GM19328 (cell line): ENCODE measurements at regions not wholly inside any gene's neighbourhood (a gene's known extent, or its start where the extent isn't known, plus 50 kb on each side); places are given as distances from the start of the nearest gene placed in this dataset.

Experiments
- ATAC-seq: cut with Tn5 transposase; IDR thresholded peaks from one replicate; pipeline ENCODE4 v1.9.1; 2021; ENCODE audit warnings: mild to moderate bottlenecking, moderate library complexity; ENCODE audit not compliant: unreplicated experiment

DNA sequence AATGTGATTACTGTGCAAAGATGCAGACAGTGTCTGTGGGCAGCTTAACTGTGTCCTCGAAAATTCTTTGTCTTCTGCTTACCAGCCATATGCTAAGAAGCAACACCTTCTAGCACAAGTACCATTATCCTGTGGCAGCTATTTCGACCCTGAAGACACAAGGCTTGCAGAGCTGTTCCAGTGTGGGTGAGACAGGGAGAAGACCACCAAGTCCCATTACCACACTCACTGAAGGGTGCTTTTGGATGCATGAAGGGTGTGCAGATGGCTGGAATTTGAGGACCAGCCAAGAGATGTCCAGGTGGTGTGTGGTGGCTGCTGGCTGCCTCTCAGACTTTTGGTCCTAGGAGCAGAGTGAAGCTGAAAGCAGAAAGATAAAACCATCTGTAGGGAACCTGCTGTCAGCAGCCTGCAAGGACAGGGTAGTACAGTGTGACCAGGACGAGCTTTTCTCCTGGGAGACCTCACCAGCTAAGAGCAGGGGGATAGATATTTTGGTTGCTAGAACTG is 161.8 kb downstream of the ICE1 start:
- no peak for ATAC-seq

DNA sequence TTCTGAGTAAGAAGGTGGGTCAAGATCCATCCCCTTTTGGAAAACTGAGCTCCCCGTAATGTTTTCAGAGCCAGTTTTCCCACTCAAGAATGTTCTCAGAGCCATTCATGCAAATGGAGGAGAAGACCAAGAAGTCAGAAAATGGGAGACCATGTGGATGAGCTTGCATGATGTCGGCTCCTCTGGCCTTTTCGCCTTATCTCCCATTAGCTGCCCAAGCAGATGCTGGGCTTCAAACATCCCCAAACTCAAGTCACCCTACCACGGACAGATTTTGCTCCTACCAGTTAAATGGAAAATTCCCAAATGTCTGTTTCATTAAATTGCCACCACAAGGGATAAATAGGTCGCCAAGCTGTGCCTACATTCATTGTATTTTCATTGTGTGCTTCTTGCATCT is 161.4 kb downstream of the ICE1 start:
- no peak for ATAC-seq

DNA sequence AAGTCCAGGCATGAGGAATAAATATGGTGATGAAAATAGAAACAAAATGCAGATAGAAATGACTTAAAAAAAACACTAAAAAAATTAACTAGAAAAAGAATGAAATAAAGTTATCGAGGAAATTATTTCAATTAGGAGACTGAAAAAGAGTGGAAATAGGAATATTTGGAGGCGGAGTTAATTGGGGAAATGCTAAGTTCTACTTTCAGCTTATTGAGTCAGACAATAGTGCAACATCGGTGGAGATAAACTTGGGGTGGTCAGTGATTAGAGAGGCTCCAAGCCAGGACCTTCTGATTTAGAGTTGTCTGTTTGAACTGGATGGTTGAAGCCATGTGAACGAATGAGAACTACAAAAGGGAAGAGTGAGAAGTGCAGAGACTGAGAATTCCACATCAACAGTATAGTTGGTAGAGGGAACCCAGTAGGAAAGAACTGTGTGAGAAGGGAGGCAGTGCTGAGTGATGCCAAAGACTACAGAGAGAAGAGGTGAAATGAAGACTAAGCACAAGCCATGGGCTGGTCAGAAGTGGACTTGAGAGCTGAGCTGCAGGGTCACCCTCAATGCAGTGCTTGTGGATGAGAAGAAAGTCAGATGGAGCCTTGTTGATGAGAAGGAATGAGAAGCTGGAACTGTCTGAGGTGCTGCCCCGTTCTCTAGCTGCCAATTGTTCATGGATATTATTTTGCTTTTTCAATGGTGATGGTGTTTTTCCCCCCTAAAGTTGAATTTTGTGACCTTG is 160.7 kb downstream of the ICE1 start:
- ATAC-seq, result no peak

DNA sequence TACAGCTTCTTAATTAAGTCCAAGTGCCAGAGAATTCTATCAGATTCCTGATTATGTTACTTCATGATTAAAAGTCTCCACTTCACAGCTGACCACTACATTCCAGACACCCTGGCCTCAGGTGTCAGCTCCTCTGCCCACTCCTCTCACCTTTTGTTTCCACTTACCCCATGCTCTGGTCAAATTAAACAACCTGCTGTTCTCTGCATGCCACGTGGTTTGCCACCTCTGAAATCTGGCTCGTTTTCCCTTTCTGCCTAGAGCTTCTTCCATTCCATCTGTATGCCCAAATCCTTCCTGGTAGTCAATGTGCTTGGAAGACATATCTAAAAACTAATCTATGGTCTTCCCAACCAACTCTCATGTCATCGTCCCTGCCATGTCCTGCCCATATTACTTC is 158.6 kb downstream of the ICE1 start:
- ATAC-seq, result no peak

DNA sequence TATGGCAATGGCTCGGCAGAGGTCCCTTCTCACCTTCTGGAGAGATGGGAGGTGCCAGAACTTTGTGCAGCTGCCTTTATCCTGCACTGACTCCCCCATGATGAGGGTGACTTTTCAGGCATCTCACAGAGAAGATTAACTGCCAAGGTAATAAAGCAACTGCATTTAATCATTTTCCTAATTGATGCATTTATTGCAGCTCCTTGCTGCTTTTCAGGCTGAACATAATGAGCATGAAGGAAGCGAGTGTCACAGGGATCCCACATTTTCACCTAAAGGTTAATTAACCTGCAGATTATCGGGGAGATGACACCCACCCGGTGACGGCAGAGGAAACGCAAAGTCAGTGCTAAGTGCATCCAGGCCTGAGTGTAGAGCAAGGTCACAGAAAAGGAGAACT is 154.3 kb downstream of the ICE1 start:
- no peak for ATAC-seq

DNA sequence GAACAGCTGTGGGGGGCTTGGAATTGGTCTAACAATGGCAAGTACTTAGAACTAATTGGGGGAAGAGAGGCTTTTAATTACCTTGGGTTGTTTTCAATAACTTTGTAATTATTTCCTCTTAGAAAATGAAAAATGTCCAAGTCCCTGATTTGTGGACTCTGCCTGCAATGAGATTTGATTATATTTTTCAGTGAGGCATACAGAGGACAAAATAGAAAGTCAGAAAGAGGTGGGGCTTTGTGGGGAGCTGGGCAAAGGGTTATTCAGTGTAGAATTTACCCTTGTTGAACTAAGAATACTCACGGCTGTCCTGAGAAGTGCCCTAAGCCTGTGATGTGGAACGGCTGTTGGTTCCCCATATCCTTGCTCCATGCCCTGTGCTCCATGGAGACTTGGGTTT is 153.0 kb downstream of the ICE1 start:
- ATAC-seq, result no peak

DNA sequence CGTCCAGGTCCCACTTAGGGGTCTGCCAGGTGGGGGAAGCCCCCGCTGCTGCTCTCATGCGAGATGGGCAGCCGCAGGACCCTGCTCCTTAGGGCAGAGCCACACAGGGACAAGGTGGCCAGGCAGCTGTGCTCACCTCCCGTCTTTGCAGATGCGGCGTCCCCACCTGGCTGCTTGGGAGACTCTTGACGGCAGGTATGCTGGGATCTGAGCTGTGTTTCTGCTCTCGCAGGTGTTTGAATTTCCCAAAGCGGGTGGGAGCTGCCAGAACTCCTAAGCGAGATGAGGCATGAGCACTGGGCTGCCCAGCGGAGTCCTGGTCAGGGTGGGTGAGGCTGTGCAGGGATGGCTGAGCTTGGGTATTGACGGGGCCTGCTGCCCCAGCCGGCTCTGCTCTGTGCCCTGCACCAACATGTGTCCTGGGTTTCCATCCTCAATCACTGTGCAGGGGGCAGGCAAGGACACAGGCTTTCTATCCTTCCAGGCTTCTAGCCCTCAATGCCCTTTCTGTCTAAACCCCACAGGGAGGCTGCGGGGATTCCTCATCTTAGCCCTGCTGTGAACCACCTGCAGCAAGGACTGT is 151.4 kb downstream of the ICE1 start:
- no peak for ATAC-seq

DNA sequence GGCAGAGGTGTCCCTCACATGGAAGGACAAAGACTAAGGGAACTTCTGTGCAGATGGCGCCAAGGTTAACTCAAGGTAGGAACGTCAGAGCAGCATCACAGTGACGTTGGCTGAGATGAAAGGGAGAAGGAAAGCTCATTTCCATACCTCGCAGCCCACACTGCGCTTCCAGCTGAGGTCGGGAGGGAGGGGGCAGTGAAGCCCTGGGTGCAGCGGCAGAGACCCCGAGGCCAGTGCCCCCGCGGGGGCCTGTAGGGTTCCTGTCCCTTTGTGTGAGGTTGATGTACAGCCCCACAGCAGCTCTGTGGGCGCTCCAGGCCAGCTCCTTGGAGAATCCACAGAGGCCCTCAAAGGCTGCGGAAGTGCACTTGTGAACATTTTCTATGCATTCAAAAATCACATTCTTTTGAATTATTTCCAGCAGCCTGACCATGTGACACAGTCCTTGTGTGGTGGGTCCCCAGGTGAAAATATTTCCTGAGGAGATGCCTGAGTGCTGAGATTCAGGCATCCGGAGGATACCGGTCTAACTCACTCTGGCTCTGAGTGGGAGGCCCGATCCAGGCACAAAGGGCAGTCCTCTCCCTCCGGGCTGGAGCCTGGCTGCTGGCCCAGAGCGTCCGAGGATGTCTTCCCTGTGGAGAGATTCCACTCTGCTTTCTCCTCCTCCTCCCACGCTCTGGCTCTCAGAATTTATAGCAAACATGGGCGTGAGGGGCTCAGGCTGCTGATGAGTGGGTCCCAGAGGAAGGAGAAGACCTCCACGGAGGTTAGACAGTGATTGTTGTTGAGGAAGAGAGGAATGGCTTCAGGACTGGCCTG is 150.7 kb downstream of the ICE1 start:
- no peak for ATAC-seq

DNA sequence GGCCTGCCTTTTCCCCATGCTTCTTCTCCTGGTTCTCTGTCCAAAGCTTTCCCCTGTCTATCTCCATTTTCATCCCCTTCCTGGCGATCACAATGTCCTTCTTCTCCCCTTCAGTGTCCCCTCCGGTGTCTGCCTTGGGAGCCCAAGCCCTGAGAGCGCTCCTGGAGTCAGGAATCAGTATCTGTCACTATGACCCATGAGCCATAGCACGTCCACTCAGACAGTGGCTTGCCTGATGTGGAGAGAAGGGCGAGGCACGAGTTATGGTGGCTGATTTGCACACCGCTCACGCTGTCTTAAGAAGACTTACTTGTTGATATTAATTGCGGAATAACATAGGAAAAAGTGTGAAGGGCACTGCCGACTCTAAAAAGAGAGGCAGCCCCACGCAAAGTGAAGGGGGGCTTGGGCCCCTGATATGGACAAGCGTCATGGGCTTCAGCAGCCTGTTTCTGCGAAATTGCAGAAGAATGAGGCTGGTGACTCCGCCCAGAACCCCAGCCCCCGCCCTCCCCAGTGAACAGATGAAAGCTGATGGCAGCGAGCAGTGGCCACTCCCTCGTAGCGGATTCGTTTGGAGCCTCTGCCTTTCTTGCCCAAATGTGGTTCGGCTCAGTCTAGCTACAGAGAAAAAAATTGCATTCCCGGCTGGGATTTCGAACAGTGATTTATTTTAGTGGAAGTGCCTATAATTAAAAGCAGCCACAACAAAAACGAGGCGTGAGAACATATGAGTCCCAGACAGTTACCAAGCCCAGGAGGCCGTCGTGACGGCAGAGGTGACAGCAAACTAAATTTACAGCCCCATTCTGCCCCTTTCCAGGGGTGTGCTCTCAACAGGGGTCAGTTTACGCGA is 149.8 kb downstream of the ICE1 start:
- no peak for ATAC-seq

DNA sequence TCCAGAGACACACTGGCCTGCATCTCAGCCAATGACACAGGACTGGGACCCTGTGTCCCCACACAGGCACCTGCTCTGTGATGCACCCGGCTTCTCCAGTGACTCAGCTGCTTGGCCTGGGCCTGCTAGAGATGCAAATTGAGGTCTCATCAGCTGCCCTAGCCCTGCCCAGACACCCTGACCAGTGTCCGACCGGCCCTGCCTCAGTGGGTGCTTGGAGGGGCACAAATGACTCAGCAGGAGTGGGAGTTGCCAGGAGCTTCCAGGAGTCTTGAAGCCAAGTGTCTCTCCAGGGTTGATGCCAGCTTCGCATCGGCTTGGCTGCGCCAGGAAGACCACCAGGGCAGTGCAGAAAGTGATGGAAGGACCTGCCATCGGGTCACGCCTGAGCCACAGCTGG is 148.2 kb downstream of the ICE1 start:
- no peak for ATAC-seq

DNA sequence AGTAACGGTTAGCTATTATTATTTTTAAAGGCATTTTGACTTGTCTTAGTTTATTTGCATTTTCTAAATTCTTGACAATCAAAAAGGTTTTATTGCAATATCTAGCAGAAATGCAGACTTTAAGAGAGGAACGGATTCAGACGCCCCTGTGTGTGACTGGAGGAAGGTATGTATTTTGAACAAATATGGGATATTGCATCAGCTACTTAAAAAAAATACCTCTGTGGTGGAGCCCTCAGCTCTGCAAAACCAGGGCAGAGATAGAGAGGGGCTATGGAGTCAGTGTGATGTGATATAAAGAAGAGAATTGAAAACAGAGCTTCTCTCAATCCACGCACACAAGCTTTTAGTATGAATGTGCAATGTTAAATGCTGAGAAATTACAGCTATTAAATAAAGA is 142.4 kb downstream of the ICE1 start:
- no peak for ATAC-seq

DNA sequence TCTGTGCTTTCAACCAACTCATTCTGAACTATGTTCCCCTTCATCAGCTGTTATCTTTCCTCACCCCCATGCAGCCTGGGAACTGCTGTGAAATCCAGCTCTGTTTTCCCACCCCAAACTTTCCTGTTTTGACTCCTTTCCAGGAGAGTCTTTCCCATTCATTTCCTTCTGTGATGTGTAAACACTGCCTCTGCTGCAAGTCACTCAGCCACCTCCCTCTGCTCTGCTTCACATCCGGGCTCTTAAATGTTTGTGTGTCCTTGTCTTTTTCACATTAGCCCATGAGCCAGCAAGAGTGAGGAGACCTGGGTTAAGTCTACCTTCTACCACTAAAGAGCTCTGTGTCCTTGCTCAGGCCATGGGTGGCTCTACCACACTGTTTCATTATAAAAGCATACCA is 137.5 kb downstream of the ICE1 start:
- ATAC-seq, result no peak

DNA sequence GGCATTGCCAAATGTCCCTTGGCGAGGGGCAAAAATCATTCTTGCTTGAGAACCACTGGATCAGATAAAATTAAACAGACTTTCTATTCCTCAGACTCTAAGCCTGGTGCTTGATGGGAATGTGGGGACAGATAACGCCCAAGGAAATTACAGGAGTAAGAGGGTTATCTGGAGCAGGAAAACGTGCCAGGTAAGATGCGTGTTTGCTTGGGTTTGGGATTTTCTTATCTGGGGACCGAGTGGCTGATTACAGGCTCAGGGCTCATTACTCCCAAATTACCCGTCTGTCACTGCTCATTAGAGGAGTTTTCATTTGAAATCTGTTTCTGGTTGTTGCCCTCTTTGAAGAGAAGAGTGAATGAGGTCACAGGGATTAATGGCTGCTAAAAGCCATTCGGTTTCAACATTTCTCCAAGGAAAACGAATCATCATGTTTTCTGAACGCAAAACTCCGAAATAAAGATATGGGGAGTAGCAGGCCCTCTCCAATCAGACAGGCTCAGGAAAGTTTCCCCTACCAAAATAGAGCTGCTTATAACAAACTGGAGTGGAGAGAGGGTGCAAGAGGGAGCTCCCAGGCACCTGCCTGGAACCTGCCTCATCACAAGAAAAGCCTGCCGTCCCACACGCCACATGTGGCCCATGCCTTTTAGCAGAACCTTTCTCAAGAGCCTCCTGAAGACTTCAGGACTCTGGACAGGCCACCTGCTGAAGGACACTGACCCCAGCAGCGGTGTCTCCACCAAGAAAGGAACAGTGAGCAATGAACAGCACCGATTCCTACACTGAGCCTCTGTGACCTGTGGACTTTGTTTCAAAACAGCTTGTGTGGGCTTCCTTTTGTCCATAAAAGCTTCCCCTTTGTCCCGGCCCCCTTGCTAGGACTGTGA is 136.4 kb downstream of the ICE1 start:
- no peak for ATAC-seq

DNA sequence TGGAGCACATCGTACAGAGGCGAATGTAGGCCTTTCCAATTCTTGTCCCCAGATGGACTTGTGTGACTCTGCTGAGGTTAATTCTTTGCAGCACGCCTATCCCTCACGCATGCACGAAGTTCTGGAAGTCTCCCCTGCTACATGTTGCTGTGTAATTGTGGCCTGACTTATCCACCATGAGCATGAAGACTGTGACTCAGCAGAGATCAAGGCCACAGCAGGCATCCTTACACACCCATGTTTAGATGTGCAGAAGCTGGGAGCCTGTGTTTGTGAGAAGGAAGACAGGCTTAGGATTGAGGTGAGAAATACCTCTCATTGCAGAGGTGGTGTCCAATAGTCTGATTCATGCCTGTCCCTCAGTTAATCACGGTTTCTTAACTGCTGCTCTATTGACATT is 135.6 kb downstream of the ICE1 start:
- no peak for ATAC-seq

DNA sequence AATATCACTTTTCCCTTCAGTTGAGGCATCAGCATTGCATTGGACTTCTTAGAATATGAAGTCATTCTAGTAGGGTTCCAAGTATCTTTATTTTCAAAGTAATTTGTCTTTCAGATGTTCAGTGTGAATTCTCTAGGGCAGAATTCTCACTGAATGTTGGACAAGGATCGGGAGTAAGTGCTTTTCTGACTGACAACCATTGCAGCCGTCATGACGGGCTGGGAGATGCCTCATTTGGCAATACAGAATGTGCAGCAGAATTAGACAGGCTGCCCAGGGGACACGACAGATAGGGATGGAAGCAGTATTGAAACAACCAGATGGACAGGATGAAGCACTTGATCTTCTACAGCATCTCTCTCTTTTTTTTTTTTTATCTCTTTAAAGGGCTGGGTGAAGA is 129.0 kb downstream of the ICE1 start:
- ATAC-seq, result no peak

DNA sequence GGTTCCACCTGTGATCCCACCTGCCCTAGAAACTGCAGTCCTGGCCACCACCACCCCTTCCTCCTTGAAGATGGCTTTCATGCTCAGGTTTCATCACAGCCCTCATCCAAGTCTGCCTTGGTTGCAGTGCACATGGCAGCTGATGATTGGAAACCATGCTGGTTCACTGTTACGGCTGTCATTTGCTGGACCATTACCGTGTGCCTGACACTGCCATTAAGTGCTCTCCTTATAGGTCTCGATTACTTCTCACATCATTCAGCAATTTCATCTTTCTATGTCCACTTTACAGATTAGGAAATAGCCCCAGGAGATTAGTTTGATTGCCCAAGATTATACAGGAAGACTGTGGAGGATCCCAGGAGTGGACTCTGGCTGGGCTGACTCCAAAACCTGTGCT is 123.9 kb downstream of the ICE1 start:
- no peak for ATAC-seq

DNA sequence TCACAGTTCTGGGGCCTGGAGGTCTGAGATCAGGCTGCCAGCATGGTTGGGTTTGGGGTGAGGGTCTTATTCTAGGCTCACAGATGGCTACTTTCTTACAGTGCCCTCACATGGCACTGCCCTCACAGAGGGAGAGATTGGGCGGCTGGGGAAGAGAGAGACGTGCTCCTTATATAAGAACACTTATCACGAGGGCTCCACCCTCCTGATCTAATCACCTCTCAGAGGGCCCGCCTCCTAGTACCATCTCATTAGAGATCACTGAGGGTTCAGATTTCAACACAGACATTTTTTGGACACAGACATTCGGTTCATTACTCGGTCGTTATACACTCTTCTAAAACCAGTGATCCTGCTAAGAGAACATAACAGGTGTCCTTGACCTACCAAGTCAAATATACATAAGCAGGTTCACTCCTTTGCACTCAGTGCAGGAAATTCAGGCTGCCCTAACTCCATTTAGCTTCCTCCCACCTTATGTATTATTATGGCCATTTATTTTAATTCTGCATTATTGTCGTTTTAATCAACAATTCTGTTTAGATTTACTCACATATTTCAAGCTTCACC is 121.7 kb downstream of the ICE1 start:
- ATAC-seq, result no peak

DNA sequence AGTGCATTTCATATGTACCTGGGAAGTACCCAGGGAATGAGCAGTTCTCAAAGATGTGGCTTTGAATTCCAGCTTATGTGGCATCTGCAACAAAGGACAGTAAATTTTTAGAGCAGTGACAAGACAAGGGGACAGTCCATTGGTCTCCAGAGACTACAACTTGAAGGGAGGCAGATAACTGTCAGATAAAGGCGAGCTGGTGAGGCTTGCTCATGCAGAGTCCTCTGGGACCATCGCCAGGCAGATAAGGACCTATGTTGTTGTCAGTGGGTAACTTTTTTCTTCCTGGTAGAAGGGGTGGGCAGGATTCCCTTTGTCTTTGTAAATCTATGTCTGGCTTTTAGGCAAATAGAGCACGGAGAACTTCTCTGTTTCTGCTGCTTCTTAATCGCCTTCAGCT is 120.2 kb downstream of the ICE1 start:
- no peak for ATAC-seq

DNA sequence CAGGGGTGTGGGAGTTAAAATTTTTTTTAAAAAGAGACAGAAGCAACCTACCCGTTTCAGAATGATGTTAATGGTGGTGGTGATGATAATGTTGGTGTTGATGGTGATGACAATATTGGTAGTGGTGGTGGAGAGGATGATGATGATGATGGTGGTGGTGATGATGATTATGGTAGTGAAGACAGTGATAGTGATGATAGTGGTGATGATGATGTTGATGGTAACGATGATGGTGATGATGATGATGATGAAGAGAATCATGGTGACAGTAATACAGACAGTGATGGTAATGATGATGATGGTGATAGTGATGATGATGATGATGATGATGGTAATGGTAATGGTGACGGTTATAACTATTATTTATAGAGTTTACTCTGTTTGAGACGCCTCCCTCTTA is 117.6 kb downstream of the ICE1 start:
- no peak for ATAC-seq
